Fibroblast of lung (primary cell): ENCODE measurements at regions not wholly inside any gene's neighbourhood (a gene's known extent, or its start where the extent isn't known, plus 50 kb on each side); places are given as distances from the start of the nearest gene placed in this dataset.

Experiments
- DNase-seq, 2 donors: peaks; one replicate each; pipeline versions ENCODE4 v3.0.0 to v3.0.0-alpha.2; 2010; ENCODE audit warnings: low read depth in 2 of 2
- H2AFZ ChIP-seq: 2 replicates; pipeline ENCODE4 v1.5.1; 2012; ENCODE audit warnings: low read length, control low read depth, inconsistent platforms
- H3K27ac ChIP-seq: 2 replicates; pipeline ENCODE4 v1.5.1; 2011; ENCODE audit warnings: low read length, control low read depth; ENCODE audit not compliant: insufficient read depth
- H3K27me3 ChIP-seq: 2 replicates; pipeline ENCODE4 v1.5.1; 2011; ENCODE audit warnings: mild to moderate bottlenecking, low read length; ENCODE audit not compliant: control insufficient read depth, insufficient read depth
- H3K36me3 ChIP-seq: 2 replicates; pipeline ENCODE4 v1.5.1; 2011; ENCODE audit warnings: low read length; ENCODE audit not compliant: control insufficient read depth, insufficient read depth
- H3K4me1 ChIP-seq: 2 replicates; pipeline ENCODE4 v1.5.1; 2011; ENCODE audit warnings: low read length; ENCODE audit not compliant: control insufficient read depth, insufficient read depth; ENCODE audit errors: extremely low read depth
- H3K4me2 ChIP-seq: 2 replicates; pipeline ENCODE4 v1.5.1; 2011; ENCODE audit warnings: low read length, control low read depth; ENCODE audit not compliant: insufficient read depth; ENCODE audit errors: extremely low read depth
- H3K4me3 ChIP-seq, 4 experiments: fragments of 200-600 bp in 1 of 4; sonication (generic) in 1 of 4; replicated peaks in 1 of 4; 2 replicates each; pipeline ENCODE4 v1.5.1; 2011 to 2016; ENCODE audit warnings: low read length in 4 of 4, low read depth in 3 of 4, mild to moderate bottlenecking in 3 of 4, control low read depth in 2 of 4, inconsistent platforms in 1 of 4, mixed read lengths in 1 of 4; ENCODE audit not compliant: insufficient read depth in 1 of 4; ENCODE audit errors: control extremely low read depth in 1 of 4
- H3K79me2 ChIP-seq: 2 replicates; pipeline ENCODE4 v1.5.1; 2012; ENCODE audit warnings: mild to moderate bottlenecking, low read length, inconsistent platforms; ENCODE audit not compliant: control insufficient read depth, insufficient read depth
- H3K9ac ChIP-seq: 2 replicates; pipeline ENCODE4 v1.5.1; 2011; ENCODE audit warnings: mild to moderate bottlenecking, low read length, control low read depth; ENCODE audit not compliant: insufficient read depth
- H3K9me3 ChIP-seq: 2 replicates; pipeline ENCODE4 v1.5.1; 2012; ENCODE audit warnings: low read depth, low read length; ENCODE audit not compliant: control insufficient read depth, insufficient read depth
- H4K20me1 ChIP-seq: 2 replicates; pipeline ENCODE4 v1.5.1; 2011; ENCODE audit warnings: low read length; ENCODE audit not compliant: control insufficient read depth, insufficient read depth; ENCODE audit errors: extremely low read depth
- EZH2 ChIP-seq: IDR thresholded peaks from 2 replicates; pipeline ENCODE4 v1.5.1; 2012; ENCODE audit warnings: low read length, control low read depth, mild to moderate bottlenecking; ENCODE audit errors: missing control alignments
- TF ChIP-seq, protein P1 (sequence below), 2 donors: IDR thresholded peaks in 1 of 2; conservative IDR thresholded peaks in 1 of 2; 1 replicate in 1 of 2; 2 replicates in 1 of 2; pipeline ENCODE4 v1.5.1; 2011 to 2012; ENCODE audit warnings: low read length in 2 of 2, control low read depth in 1 of 2, inconsistent platforms in 1 of 2, low read depth in 1 of 2, mild to moderate bottlenecking in 1 of 2

DNA sequence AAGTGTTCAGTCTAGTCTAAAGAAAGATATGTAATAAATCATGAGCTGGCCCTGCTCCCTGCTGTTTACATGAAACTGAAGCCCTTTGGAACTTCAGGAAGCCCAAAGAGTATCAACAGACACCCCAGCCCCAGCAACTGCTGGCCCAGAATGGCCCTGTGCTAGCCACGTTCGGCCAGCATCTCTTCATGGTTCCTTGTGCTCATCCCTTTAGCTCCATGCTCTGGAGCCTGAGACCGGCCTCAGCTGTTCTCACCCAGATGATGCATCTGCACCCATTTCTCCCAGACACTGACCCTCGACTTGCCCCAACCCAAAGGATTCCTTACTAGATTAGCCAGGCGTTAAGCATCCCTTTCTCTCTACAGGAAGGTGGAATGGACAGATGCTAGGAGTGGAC, 207.3 kb downstream of the HS3ST3B1 start:
- Histone ChIP-seq H4K20me1 (no peaks in the 10 kb centered on the region), H3K4me1 (no peaks in the 10 kb centered on the region), H3K9me3 (no peaks in the 10 kb centered on the region), H3K79me2 (no peaks in the 10 kb centered on the region), H3K4me2 (no peak overlapping the region), H2AFZ (no peak overlapping the region), H3K36me3 (no peaks in the 10 kb centered on the region), H3K9ac (no peak overlapping the region), H3K27me3 (no peaks in the 10 kb centered on the region), H3K27ac (no peak overlapping the region), H3K4me3 (no peak overlapping the region)
- TF ChIP-seq EZH2: no peak
- TF ChIP-seq, protein P1, sequence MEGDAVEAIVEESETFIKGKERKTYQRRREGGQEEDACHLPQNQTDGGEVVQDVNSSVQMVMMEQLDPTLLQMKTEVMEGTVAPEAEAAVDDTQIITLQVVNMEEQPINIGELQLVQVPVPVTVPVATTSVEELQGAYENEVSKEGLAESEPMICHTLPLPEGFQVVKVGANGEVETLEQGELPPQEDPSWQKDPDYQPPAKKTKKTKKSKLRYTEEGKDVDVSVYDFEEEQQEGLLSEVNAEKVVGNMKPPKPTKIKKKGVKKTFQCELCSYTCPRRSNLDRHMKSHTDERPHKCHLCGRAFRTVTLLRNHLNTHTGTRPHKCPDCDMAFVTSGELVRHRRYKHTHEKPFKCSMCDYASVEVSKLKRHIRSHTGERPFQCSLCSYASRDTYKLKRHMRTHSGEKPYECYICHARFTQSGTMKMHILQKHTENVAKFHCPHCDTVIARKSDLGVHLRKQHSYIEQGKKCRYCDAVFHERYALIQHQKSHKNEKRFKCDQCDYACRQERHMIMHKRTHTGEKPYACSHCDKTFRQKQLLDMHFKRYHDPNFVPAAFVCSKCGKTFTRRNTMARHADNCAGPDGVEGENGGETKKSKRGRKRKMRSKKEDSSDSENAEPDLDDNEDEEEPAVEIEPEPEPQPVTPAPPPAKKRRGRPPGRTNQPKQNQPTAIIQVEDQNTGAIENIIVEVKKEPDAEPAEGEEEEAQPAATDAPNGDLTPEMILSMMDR (conservative IDR thresholded peaks at IDR 0.05 in 1 of 2, IDR thresholded peaks at IDR 0.05 in 1 of 2; ENCODE audit: low read depth in 1 of 2, low read length in 2 of 2): no peak
- no peak for DNase-seq

DNA sequence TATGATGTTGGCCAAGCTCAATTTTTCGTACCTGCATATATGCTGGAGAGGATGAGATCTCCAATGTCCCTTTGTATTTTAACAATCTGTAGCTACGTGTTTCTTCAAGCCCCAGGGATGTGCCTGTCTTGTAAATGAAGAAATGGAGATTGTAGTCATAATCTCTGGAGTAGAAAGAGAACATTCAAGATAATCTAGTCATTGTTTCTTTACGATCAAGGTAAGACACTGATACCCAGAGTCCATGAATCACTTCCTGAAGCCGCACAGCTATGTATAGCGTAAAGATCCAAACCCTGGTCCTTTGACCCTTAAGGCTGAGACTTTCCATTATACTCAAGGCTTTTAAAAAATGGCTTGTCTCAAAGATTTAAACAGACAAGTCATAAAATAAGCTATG, 205.5 kb downstream of the HS3ST3B1 start:
- H3K9ac ChIP-seq: no peak overlapping the region
- TF ChIP-seq EZH2: no peak
- TF ChIP-seq, protein P1 (conservative IDR thresholded peaks at IDR 0.05 in 1 of 2, IDR thresholded peaks at IDR 0.05 in 1 of 2; ENCODE audit: low read depth in 1 of 2, low read length in 2 of 2): no peak
- no peak overlapping the region for H2AFZ ChIP-seq
- H3K4me1 ChIP-seq: no peaks in the 10 kb centered on the region
- H3K36me3 ChIP-seq: no peaks in the 10 kb centered on the region
- H4K20me1 ChIP-seq: no peaks in the 10 kb centered on the region
- no peaks in the 10 kb centered on the region for H3K27me3 ChIP-seq
- no peaks in the 10 kb centered on the region for H3K9me3 ChIP-seq
- no peaks in the 10 kb centered on the region for H3K79me2 ChIP-seq
- no peak overlapping the region for H3K27ac ChIP-seq
- no peak for DNase-seq
- H3K4me3 ChIP-seq: no peak overlapping the region
- no peak overlapping the region for H3K4me2 ChIP-seq

DNA sequence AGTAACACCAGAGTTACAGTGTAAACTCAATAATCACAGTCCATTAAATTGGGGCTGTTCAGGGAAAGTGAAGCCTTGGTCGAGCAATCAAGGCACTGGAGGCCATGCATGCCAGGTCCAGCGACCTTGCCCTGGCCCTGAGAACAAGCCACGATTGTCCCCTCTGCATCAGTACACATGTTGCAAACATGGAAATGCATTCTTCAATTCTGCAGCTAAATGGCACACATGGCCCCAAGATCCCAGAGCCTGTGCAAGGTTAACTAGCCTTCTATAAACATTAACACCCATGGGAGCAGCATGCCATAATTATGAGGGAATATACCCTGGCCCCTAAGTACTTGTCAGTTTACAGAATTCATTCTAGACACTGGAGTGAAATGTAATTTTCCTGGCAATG, 204.7 kb downstream of the HS3ST3B1 start:
- Histone ChIP-seq H3K9me3 (no peaks in the 10 kb centered on the region), H2AFZ (no peak overlapping the region), H3K4me3 (no peak overlapping the region), H3K4me1 (no peaks in the 10 kb centered on the region), H3K36me3 (no peaks in the 10 kb centered on the region), H3K79me2 (no peaks in the 10 kb centered on the region), H3K27ac (no peak overlapping the region), H3K4me2 (no peak overlapping the region), H4K20me1 (no peaks in the 10 kb centered on the region), H3K27me3 (no peaks in the 10 kb centered on the region), H3K9ac (no peak overlapping the region)
- no peak for DNase-seq
- TF ChIP-seq, protein P1 (conservative IDR thresholded peaks at IDR 0.05 in 1 of 2, IDR thresholded peaks at IDR 0.05 in 1 of 2; ENCODE audit: low read depth in 1 of 2, low read length in 2 of 2): no peak
- TF ChIP-seq EZH2: no peak
